ENCODE measurements at regions not wholly inside any gene's neighbourhood (a gene's known extent, or its start where the extent isn't known, plus 50 kb on each side); places are given as distances from the start of the nearest gene placed in this dataset.

GRCh38 chr1:60311838-60312237 lies 238.3 kb upstream of the C1orf87 start:
- Histone ChIP-seq H3K9me3 (ENCODE audit: control insufficient read depth, insufficient read depth, low read length) (no peaks in the 10 kb centered on the region), H3K36me3 (ENCODE audit: control insufficient read depth, insufficient read depth, low read length) (no peaks in the 10 kb centered on the region), H3K27me3 (ENCODE audit: control insufficient read depth, insufficient read depth, low read length) (no peaks in the 10 kb centered on the region), H3K9ac (ENCODE audit: low read depth, low read length) (no peak overlapping the region), H3K4me3 (ENCODE audit: low read depth, low read length) (no peak overlapping the region), H3K4me1 (ENCODE audit: control insufficient read depth, insufficient read depth, low read length) (no peaks in the 10 kb centered on the region)

- Histone ChIP-seq H3K4me3 (ENCODE audit: low read depth, low read length) (no peak overlapping the region), H3K4me1 (ENCODE audit: control insufficient read depth, insufficient read depth, low read length) (no peaks in the 10 kb centered on the region), H3K36me3 (ENCODE audit: control insufficient read depth, insufficient read depth, low read length) (no peaks in the 10 kb centered on the region), H3K27me3 (ENCODE audit: control insufficient read depth, insufficient read depth, low read length) (no peaks in the 10 kb centered on the region), H3K9ac (ENCODE audit: low read depth, low read length) (no peak overlapping the region), H3K9me3 (ENCODE audit: control insufficient read depth, insufficient read depth, low read length) (no peaks in the 10 kb centered on the region)
Measured at GRCh38 chr1:60299581-60299980, 226.0 kb upstream of the C1orf87 start.

- no peaks in the 10 kb centered on the region for H3K27me3 ChIP-seq (ENCODE audit: control insufficient read depth, insufficient read depth, low read length)
- no peaks in the 10 kb centered on the region for H3K36me3 ChIP-seq (ENCODE audit: control insufficient read depth, insufficient read depth, low read length)
- H3K9ac ChIP-seq (ENCODE audit: low read depth, low read length) = no peak overlapping the region
- no peaks in the 10 kb centered on the region for H3K9me3 ChIP-seq (ENCODE audit: control insufficient read depth, insufficient read depth, low read length)
- H3K4me3 ChIP-seq (ENCODE audit: low read depth, low read length) = no peak overlapping the region
- H3K4me1 ChIP-seq (ENCODE audit: control insufficient read depth, insufficient read depth, low read length) = no peaks in the 10 kb centered on the region
Measured at GRCh38 chr1:60298290-60298689, 224.7 kb upstream of the C1orf87 start.

GRCh38 chr1:60296794-60297193 lies 223.2 kb upstream of the C1orf87 start:
- H3K27me3 ChIP-seq (ENCODE audit: control insufficient read depth, insufficient read depth, low read length) = no peaks in the 10 kb centered on the region
- H3K9ac ChIP-seq (ENCODE audit: low read depth, low read length) = no peak overlapping the region
- no peaks in the 10 kb centered on the region for H3K4me1 ChIP-seq (ENCODE audit: control insufficient read depth, insufficient read depth, low read length)
- no peaks in the 10 kb centered on the region for H3K36me3 ChIP-seq (ENCODE audit: control insufficient read depth, insufficient read depth, low read length)
- no peaks in the 10 kb centered on the region for H3K9me3 ChIP-seq (ENCODE audit: control insufficient read depth, insufficient read depth, low read length)
- H3K4me3 ChIP-seq (ENCODE audit: low read depth, low read length) = no peak overlapping the region

GRCh38 chr1:60292140-60292539 lies 218.6 kb upstream of the C1orf87 start:
- no peaks in the 10 kb centered on the region for H3K36me3 ChIP-seq (ENCODE audit: control insufficient read depth, insufficient read depth, low read length)
- no peaks in the 10 kb centered on the region for H3K9me3 ChIP-seq (ENCODE audit: control insufficient read depth, insufficient read depth, low read length)
- no peak overlapping the region for H3K9ac ChIP-seq (ENCODE audit: low read depth, low read length)
- H3K27me3 ChIP-seq (ENCODE audit: control insufficient read depth, insufficient read depth, low read length) = no peaks in the 10 kb centered on the region
- no peaks in the 10 kb centered on the region for H3K4me1 ChIP-seq (ENCODE audit: control insufficient read depth, insufficient read depth, low read length)
- no peak overlapping the region for H3K4me3 ChIP-seq (ENCODE audit: low read depth, low read length)

GRCh38 chr1:60290393-60290792 lies 216.8 kb upstream of the C1orf87 start:
- H3K9me3 ChIP-seq (ENCODE audit: control insufficient read depth, insufficient read depth, low read length) = no peaks in the 10 kb centered on the region
- H3K4me3 ChIP-seq (ENCODE audit: low read depth, low read length) = no peak overlapping the region
- H3K36me3 ChIP-seq (ENCODE audit: control insufficient read depth, insufficient read depth, low read length) = no peaks in the 10 kb centered on the region
- H3K4me1 ChIP-seq (ENCODE audit: control insufficient read depth, insufficient read depth, low read length) = no peaks in the 10 kb centered on the region
- H3K27me3 ChIP-seq (ENCODE audit: control insufficient read depth, insufficient read depth, low read length) = no peaks in the 10 kb centered on the region
- no peak overlapping the region for H3K9ac ChIP-seq (ENCODE audit: low read depth, low read length)

- Histone ChIP-seq H3K27me3 (ENCODE audit: control insufficient read depth, insufficient read depth, low read length) (no peaks in the 10 kb centered on the region), H3K36me3 (ENCODE audit: control insufficient read depth, insufficient read depth, low read length) (no peaks in the 10 kb centered on the region), H3K4me1 (ENCODE audit: control insufficient read depth, insufficient read depth, low read length) (no peaks in the 10 kb centered on the region), H3K9ac (ENCODE audit: low read depth, low read length) (no peak overlapping the region), H3K9me3 (ENCODE audit: control insufficient read depth, insufficient read depth, low read length) (no peaks in the 10 kb centered on the region), H3K4me3 (ENCODE audit: low read depth, low read length) (no peak overlapping the region)
Measured at GRCh38 chr1:60287536-60287935, 214.0 kb upstream of the C1orf87 start.

GRCh38 chr1:60283690-60284089 lies 210.1 kb upstream of the C1orf87 start:
- no peaks in the 10 kb centered on the region for H3K9me3 ChIP-seq (ENCODE audit: control insufficient read depth, insufficient read depth, low read length)
- H3K4me3 ChIP-seq (ENCODE audit: low read depth, low read length) = no peak overlapping the region
- no peaks in the 10 kb centered on the region for H3K27me3 ChIP-seq (ENCODE audit: control insufficient read depth, insufficient read depth, low read length)
- no peaks in the 10 kb centered on the region for H3K36me3 ChIP-seq (ENCODE audit: control insufficient read depth, insufficient read depth, low read length)
- no peak overlapping the region for H3K9ac ChIP-seq (ENCODE audit: low read depth, low read length)
- no peaks in the 10 kb centered on the region for H3K4me1 ChIP-seq (ENCODE audit: control insufficient read depth, insufficient read depth, low read length)

- Histone ChIP-seq H3K36me3 (ENCODE audit: control insufficient read depth, insufficient read depth, low read length) (no peaks in the 10 kb centered on the region), H3K9ac (ENCODE audit: low read depth, low read length) (no peak overlapping the region), H3K4me3 (ENCODE audit: low read depth, low read length) (no peak overlapping the region), H3K4me1 (ENCODE audit: control insufficient read depth, insufficient read depth, low read length) (no peaks in the 10 kb centered on the region), H3K27me3 (ENCODE audit: control insufficient read depth, insufficient read depth, low read length) (no peaks in the 10 kb centered on the region), H3K9me3 (ENCODE audit: control insufficient read depth, insufficient read depth, low read length) (no peaks in the 10 kb centered on the region)
Measured at GRCh38 chr1:60281360-60281932, 207.9 kb upstream of the C1orf87 start.

GRCh38 chr1:60280819-60281218 lies 207.2 kb upstream of the C1orf87 start:
- Histone ChIP-seq H3K9me3 (ENCODE audit: control insufficient read depth, insufficient read depth, low read length) (no peaks in the 10 kb centered on the region), H3K27me3 (ENCODE audit: control insufficient read depth, insufficient read depth, low read length) (no peaks in the 10 kb centered on the region), H3K9ac (ENCODE audit: low read depth, low read length) (no peak overlapping the region), H3K36me3 (ENCODE audit: control insufficient read depth, insufficient read depth, low read length) (no peaks in the 10 kb centered on the region), H3K4me1 (ENCODE audit: control insufficient read depth, insufficient read depth, low read length) (no peaks in the 10 kb centered on the region), H3K4me3 (ENCODE audit: low read depth, low read length) (no peak overlapping the region)

- H3K4me1 ChIP-seq (ENCODE audit: control insufficient read depth, insufficient read depth, low read length) = no peaks in the 10 kb centered on the region
- H3K9me3 ChIP-seq (ENCODE audit: control insufficient read depth, insufficient read depth, low read length) = no peaks in the 10 kb centered on the region
- H3K27me3 ChIP-seq (ENCODE audit: control insufficient read depth, insufficient read depth, low read length) = no peaks in the 10 kb centered on the region
- no peaks in the 10 kb centered on the region for H3K36me3 ChIP-seq (ENCODE audit: control insufficient read depth, insufficient read depth, low read length)
- H3K9ac ChIP-seq (ENCODE audit: low read depth, low read length) = no peak overlapping the region
- no peak overlapping the region for H3K4me3 ChIP-seq (ENCODE audit: low read depth, low read length)
Measured at GRCh38 chr1:60280256-60280655, 206.7 kb upstream of the C1orf87 start.

GRCh38 chr1:60279798-60280197 lies 206.2 kb upstream of the C1orf87 start:
- no peaks in the 10 kb centered on the region for H3K9me3 ChIP-seq (ENCODE audit: control insufficient read depth, insufficient read depth, low read length)
- no peaks in the 10 kb centered on the region for H3K27me3 ChIP-seq (ENCODE audit: control insufficient read depth, insufficient read depth, low read length)
- H3K36me3 ChIP-seq (ENCODE audit: control insufficient read depth, insufficient read depth, low read length) = no peaks in the 10 kb centered on the region
- H3K9ac ChIP-seq (ENCODE audit: low read depth, low read length) = no peak overlapping the region
- no peaks in the 10 kb centered on the region for H3K4me1 ChIP-seq (ENCODE audit: control insufficient read depth, insufficient read depth, low read length)
- H3K4me3 ChIP-seq (ENCODE audit: low read depth, low read length) = no peak overlapping the region
